Inflammatory macrophage (primary cell): ENCODE measurements at regions not wholly inside any gene's neighbourhood (a gene's known extent, or its start where the extent isn't known, plus 50 kb on each side); places are given as distances from the start of the nearest gene placed in this dataset.

ENCODE experiments used
- DNase-seq, 2 donors: peaks; one replicate each; pipeline ENCODE4 v3.0.0-alpha.2; 2020 to 2022

DNA sequence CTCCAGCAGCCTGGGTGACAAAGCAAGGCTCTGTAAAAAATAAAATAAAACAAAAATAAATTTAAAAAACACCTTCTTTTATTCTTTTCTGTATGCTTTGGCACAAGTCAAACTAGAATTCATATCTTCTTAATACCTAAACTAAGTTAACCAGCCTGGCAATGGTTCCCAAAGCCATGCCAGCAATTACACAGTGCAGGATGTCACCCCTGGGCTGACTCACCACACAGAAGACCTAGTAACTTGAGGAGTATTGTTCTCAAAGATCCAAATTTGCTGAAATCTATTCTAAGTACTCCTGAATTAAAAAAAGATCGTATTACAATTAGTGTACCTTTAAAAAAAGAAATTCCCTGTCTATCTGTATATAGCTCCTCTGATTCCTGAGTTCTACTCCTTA, 162.7 kb upstream of the SGK1 start:
- no peak for DNase-seq

- DNase-seq, result no peak
These were observed 161.0 kb upstream of the SGK1 start for GRCh38 chr6:134478764-134479399.

- DNase-seq, result no peak
These were observed 160.2 kb upstream of the SGK1 start for GRCh38 chr6:134477991-134478635.

DNA sequence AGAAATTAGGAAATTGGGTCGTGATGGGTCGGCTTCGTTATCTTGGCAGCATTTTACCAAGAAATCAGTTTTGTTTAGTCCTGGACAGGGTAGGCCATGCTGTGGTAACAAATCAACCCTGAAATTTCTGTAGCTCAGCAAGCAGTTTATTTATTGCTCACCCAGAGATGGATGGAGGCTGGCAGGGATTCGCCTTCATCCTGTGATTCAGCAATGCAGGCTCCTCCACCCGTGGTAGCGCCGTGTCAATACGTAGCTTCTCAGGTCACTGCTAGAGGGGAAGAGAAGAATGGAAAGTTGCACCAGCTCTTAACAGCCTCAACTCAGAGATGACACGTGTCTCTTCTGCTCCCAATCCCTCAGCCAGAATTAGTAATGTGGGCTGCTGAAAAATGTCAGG, 157.0 kb upstream of the SGK1 start:
- DNase-seq, result no peak

GRCh38 chr6:134472661-134473060, 154.7 kb upstream of the SGK1 start:
- DNase-seq, result no peak

DNA sequence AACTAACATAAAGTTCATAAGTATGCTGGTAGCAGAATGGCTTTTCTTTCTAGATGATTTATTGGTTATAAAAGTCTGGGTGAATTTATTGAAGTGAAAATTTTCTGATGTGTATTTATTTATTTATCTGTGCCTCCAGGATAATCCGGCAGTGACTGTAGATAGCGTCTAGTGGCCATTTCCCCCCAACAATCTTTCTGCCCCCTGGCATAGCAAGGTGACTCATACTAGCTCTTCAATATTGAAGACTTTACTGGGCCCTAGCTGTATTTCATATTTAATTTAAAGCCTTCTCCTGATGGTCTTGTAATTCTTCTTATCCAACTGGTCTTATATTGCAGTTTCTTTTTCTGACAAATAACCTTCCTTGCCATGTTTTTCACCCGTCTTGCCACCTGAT, 154.1 kb upstream of the SGK1 start:
- no peak for DNase-seq

- no peak for DNase-seq
These were observed 152.6 kb upstream of the SGK1 start for GRCh38 chr6:134470457-134470975.

DNA sequence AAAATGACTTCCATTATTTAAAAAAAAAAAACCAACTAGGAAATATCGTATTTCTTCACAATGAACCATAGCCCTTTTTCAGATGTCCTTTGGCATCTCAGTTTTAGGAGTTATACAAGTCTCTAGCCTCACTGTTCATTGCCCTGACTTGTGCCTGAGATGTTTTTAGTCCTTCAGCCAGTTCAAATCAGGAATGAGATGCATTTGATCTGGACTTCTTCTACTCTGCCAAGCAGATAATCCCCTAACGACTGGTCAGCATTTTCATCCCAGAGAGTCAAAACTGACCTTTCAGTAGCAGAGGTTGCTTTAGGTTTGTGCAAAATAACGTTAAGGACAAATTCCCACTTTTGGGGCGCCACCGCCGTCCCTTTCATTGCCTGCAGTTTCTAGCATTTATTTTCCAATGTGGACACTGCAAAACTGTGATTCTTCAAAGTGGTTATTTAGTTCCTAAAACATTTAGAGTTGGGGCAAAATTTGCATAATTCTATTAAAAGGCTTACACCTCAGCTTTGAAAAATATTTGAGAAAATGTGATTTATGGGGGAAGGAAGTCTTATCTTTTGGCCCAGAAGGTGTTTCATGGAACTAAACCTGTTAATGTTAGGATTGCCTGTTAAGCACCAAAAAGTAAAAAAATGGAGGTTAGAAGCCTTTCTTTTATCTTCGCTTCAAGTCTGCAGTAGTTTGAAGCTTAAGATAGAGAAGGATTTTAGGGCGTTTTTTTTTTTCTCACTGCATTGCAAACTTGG, 152.0 kb upstream of the SGK1 start:
- DNase-seq, result no peak

- no peak for DNase-seq
These were observed 150.7 kb upstream of the SGK1 start for GRCh38 chr6:134468633-134469032.

GRCh38 chr6:134467620-134468019, 149.7 kb upstream of the SGK1 start:
- no peak for DNase-seq

DNA sequence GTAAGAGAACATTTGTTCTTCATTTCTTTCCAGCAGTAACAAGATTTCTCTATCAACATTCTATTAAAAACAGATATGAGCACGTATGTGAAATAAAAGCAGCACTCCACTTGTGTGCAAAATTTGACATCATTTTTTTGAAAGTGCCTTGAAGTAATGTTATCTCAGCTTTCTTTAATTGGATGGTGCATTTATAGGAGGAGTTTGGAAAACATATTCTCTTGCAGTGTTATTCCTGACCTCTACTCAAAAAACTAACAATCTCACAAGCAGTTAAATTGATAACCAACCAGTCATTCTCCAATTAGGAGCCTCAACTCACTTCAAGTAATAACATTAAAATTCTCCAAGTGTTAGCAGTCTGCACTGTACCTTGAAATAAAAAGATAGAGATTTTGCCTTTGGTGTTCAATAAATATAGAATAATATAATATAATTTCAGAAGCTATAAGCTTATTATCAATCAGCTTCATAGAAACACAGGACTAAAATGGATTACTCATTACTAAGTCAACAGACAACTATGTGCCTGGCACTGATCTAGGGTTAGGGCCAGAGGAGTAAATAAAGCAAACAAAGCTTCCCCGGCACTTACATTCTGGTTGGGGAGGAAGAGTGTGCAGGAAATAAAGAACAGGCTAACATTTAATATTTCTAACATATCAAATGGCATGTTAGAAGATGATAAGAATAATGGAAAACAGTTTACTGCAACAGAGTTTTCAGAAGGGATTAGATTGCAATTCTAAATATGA, 149.0 kb upstream of the SGK1 start:
- DNase-seq, result no peak

- peak; percentile 41 to 55 for DNase-seq
These were observed 146.9 kb upstream of the SGK1 start for GRCh38 chr6:134464690-134465411.

GRCh38 chr6:134458857-134459657, 141.1 kb upstream of the SGK1 start:
- peak; percentile 83 to 88 for DNase-seq

GRCh38 chr6:134457941-134458340, 140.0 kb upstream of the SGK1 start:
- DNase-seq, result peak in 1 of 2 donors; percentile 30

DNA sequence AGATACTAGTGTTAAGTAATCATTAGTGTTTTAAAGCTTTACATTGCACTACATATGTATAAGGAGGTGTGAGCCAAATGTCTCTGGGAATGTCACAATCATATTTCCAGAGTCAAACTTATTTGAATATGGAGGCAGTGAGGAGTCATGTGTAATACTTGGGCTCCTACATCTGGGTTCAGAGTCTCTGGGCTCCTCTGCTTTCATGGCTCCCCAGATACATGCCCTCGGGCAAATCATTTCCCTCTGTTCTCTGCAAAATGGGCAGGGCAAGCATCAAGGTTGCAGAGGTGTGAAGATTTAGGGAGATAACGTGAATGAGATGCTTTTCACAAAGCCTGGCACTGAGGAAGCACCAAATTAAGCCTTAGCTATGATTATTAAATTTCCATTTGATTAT, 138.3 kb upstream of the SGK1 start:
- DNase-seq, result no peak

- no peak for DNase-seq
These were observed 137.4 kb upstream of the SGK1 start for GRCh38 chr6:134455319-134455718.

DNA sequence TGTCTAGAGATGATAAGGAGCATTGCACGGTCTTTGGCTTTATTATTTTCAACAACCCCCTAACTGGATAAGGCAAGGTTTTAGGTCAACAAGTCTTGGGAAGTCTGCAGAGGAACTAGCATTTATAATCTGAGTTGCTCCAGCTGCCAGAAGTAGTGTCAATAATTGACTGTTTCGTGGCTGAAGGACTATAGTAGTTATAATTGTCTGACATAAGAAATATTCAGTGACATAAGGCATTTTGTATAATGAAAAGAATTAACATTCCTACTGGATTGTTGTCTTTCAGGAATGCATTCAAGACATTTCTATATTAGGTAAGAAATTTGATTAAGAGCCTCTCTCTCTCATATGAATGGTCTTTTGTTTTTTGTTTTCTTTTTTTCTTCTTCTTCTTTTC, 136.9 kb upstream of the SGK1 start:
- no peak for DNase-seq

GRCh38 chr6:134453792-134454510, 136.0 kb upstream of the SGK1 start:
- no peak for DNase-seq

DNA sequence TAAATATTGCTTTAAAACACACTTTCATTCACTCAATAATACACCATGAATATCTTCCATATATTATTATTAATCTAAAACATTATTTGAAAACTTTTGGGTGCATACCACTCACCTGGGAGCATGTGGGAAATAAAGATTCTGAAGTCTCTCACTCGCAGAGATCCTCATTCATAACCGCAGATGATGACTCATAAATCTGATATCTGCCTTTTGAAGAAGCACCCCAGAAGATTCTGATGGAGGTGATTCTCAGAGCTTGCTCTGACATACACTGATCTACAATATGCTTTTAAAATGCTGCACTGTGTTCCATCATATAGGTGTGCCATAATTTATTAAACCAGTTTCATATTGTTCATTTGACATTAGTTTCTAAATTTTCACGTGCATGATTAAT, 135.0 kb upstream of the SGK1 start:
- DNase-seq, result no peak

DNA sequence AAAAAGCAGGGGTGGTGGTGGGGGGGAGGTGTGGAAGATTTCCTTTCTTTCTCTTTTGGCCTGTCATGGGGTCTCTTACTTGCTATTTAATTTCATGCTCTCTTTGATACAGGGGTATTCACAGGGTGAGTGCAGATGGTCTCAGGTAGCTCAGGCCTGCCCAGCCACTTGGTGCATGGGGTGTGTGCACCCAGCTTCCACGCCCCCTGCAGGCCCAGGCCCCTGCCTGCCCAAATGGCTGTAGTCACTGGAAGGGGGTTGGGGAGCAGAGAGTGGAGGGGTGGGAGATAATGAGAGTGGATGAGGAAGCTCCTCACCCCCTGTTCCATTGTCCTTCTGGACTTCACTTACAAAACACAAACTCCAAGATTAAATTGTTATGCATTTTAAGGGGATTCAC, 133.6 kb upstream of the SGK1 start:
- no peak for DNase-seq

DNA sequence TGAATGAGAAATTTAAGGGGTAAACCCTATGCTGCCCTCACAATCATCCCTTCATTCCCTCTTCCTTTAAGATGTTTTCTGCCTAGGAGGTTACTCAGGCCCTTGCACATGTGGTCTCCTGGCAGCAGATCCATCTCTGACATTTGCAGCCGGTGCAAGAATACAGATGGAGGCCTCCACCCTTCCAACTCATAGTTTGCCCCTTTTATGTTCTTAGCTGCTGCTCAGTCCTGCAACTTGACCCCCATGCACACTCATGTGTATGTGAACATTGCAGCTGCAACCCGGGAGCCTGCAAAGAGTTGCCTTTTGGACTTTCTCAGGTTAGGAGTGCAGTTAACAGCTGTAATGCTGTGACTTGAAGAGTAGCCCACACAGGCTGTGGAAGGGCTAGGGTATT, 131.9 kb upstream of the SGK1 start:
- no peak for DNase-seq
